DLD1 (cell line): ENCODE measurements at regions not wholly inside any gene's neighbourhood (a gene's known extent, or its start where the extent isn't known, plus 50 kb on each side); places are given as distances from the start of the nearest gene placed in this dataset.

Experiments used
- in situ Hi-C: cut with HindIII; loops from 2 replicates; pipeline ENCODE4 v1.10.0; 2017; ENCODE audit warnings: low sequenced_read_pairs

DNA sequence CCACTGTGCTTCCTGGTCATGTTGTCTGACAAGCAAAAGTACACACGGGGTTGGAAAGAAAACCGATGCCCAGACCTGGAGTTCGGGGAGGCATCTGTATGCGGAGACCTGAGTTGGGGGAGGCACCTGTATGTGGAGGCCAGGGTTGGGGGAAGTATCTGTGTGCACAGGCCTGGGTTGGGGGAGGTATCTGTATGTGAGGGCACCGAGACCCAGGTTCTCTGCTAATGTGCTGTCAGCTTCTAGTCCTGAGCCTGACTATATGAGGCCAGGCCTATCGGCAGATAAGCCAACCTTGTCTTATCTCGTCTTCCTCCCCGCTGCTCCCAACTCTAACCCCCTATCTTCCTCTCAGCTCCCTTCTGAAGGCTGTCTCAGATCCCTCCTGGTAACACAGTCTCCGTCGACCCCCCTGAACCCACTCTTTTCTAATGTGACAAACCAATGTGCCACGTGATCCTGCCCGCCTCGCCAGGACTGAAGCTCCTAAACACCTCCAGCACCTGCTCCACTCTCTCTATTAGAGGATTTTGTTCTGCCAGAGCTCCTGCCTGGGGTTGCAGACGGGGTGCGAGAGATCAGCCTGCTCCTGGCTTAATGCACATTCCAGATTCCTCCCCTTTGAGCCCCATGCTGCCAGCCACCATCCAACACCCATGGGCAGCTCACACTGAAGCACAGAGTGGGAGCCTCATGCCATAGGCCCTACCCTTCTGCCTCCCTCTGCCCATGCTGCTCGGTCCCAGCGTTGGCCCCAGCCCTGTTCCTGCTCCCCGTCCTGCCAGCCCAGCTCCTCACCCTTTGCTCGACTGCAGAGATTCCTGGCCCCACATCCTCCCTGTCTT is 188.4 kb downstream of the SH3BP4 start:
- in situ Hi-C loops, result loop anchor here (25.0 kb wide), 1 partner anchor 572 kb away; no protein-coding TSS in a partner anchor

DNA sequence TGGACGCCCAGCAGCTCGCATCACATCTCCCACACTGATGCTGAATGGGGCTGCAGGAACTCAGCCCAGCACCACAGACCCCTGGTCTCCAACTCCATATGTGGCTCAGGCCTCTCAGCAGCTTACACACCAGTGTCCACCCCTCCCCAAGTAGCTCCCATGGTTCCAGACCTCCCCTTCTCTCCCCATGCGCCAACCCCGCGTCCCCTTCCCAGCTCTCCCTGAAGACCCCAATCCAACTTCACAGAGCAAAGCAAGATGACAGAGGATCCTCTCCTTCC is 188.9 kb downstream of the SH3BP4 start:
- in situ Hi-C loops, result loop anchor here (25.0 kb wide), 1 partner anchor 572 kb away; no protein-coding TSS in a partner anchor

GRCh38 chr2:235141411-235142128 is 189.8 kb downstream of the SH3BP4 start:
- in situ Hi-C loops, result loop anchor here (25.0 kb wide), 1 partner anchor 571 kb away; no protein-coding TSS in a partner anchor

GRCh38 chr2:235142601-235143000 is 190.8 kb downstream of the SH3BP4 start:
- in situ Hi-C loops, result loop anchor here (25.0 kb wide), 1 partner anchor 570 kb away; no protein-coding TSS in a partner anchor

DNA sequence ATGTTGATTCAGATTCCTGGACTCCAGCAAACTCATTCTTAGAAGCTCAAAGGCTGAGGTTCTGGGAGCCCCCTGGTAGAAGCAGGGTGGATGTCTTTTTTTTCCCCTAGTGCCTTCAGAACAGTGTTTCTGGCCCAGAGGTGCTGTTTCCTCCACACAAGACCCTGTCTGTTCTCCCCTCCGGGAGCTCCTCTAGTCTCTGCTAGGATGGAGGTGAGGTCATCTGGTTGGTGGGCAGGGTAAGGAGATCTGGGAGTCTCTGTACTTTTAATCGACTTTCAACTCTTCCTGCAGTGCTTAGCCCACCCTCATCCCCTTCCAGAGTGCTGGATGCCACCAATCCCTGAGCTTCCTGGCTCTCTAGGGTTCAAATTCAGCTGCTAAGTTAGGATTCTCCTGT is 192.0 kb downstream of the SH3BP4 start:
- in situ Hi-C loops, result loop anchor here (25.0 kb wide), 1 partner anchor 569 kb away; no protein-coding TSS in a partner anchor

DNA sequence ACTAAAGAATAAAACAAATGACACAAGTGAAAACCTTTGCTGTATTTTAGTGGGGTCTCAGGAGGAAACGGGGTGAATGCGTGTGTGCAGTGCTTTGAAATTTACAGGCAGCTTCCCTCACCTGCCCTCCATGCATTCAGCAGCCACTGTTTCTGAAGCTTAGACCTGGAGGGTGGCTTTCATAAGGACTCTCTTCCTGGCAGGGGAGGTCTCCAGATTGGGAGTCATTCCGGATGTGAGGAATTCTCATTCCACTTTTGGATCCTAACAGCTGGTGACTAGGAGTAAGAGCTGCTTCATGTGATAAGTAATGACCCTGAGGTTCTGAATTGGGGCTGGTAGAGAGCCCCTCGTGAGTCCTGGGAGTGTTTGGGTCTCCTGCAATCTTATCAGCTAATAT is 192.5 kb downstream of the SH3BP4 start:
- in situ Hi-C loops, result loop anchor here (25.0 kb wide), 1 partner anchor 568 kb away; no protein-coding TSS in a partner anchor

- in situ Hi-C loops, result loop anchor here (25.0 kb wide), 1 partner anchor 566 kb away; no protein-coding TSS in a partner anchor
Observed at GRCh38 chr2:235146206-235146605, 194.4 kb downstream of the SH3BP4 start.

DNA sequence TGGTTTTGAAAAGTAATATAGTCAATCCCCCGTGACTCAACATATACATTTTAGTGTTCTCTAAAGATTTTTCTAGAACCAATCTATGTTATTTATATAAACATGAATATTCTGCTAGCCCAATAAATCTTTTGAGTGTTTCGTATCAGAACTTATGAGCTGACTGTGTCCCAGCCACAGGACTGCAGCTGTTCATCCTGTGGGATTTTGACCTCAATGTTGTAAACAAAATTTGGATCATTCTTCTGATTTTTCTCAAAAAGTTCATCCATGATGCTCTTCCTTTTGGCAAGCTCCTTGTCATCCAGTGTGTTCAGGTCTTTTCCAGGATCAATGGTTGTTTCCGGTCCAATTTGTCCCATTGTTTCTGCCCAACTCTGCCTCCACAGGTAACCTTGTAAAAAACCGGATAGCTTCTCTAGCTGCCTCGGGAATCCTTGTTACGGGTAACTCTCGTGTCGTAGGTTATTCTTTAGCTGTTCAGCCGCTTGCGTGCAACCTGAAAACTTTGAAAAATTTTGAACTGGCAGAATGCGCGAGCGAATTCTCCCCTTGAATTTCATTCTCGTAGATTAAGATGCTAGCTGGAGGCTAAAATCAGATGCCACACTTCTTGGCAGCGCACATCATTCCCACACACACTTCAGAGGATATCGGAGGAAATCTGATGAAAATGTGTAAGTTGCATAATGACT is 195.2 kb downstream of the SH3BP4 start:
- in situ Hi-C loops, result loop anchor here (25.0 kb wide), 1 partner anchor 565 kb away; no protein-coding TSS in a partner anchor

- in situ Hi-C loops, result loop anchor here (25.0 kb wide), 1 partner anchor 564 kb away; no protein-coding TSS in a partner anchor
Observed at GRCh38 chr2:235148201-235149170, 196.7 kb downstream of the SH3BP4 start.

- in situ Hi-C loops, result loop anchor here (25.0 kb wide), 1 partner anchor 563 kb away; no protein-coding TSS in a partner anchor
Observed at GRCh38 chr2:235149240-235149659, 197.4 kb downstream of the SH3BP4 start.

DNA sequence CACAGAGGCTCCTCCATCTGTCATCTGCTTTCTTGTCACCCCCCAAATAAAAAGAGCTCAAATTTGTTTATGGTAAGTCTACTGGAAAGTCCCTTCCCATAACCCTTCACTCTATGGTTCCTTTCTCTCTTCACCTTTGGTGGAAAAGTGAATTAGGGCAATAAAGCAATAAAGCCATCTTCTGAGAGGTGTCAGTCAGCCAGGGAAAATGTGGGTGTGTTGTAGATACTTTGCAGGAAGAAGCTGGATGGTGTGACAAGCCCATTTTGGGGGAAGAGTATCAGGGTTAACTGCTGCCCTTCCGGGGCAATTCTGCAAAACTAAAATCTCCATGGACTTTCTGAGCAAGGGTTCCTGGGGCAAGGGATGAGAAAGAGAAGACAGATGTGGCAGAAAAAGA is 197.9 kb downstream of the SH3BP4 start:
- in situ Hi-C loops, result loop anchor here (25.0 kb wide), 1 partner anchor 563 kb away; no protein-coding TSS in a partner anchor

DNA sequence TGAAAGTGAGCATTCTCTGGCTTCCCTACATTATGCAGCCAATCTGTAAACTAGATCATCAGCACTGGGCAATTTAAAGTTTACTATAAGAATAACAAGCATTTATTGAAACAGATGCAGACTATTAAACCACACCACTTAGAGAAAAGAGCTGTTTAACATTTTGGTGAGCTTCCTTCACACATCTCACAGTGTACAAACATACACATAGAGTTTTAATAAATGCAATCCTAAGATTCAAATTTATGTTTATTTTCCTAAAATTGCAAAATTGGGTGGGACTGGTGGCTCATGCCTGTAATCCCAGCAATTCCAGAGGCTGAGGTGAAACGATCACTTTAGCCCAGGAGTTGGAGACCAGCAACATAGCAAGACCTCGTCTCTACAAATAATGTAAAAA is 199.3 kb downstream of the SH3BP4 start:
- in situ Hi-C loops, result no loop called here

DNA sequence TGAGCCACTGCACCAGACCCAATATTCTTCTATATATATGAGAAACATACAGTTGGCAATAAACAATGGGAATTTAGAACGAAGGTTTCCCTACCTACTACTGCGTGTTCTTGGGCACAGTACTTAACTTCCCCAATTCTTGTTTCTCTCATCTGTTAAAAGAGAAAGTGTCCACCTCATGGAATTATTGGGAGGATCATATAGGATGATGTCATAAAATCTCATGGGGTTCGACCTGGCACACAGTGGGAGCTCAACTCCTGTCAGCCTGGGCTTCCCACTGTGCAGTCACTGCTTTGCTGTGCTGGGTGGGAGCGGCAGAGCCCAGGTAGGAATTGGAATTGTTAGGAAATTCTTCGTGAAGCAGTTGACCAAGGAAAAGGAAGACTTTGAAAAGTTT is 203.3 kb downstream of the SH3BP4 start:
- in situ Hi-C loops, result no loop called here

DNA sequence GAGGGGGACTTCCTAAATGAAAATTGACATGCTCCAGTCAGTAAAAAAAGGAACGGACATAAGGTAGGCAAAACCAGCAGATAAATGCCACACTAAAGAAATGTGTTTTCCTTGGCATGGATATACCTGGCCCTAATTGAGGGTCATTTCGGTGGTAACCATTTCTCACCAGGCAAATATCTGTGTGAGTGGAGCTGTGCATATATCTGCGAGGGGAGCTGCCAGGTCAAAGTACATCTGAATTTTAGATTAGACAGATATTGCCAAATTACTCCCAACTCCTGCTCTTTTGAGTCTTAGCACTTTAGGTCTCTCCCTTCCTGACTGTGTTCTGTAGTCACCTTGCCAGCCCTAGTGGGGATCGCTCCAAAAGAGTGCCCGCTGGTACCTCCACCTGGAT is 204.2 kb downstream of the SH3BP4 start:
- in situ Hi-C loops, result no loop called here

GRCh38 chr2:235157746-235158482 is 206.1 kb downstream of the SH3BP4 start:
- in situ Hi-C loops, result no loop called here

DNA sequence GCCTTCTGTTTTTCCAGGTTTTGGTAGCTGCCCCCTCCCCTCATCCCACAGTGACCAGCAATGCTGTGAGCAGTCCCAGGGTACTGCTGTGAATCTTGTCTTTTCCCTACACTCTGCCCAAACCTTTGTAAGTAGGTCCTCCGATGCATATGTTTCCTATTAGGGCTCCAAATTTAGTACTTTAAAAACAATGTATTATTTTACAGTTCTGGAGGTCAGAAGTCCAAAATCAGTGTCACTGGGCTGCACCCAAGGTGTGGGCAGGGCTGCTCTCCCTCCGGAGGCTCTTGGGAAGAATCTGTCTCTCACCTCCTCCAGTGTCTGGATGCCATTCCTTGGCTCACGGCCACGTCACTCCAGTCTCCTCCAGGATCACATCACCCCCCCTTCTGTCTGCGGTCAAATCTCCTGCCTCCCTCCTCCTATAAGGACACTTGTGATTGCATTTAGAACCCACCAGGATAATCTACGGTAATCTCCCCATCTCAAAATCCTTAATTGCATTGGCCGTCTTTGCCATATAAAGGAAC is 208.5 kb downstream of the SH3BP4 start:
- in situ Hi-C loops, result no loop called here

- in situ Hi-C loops, result no loop called here
Observed at GRCh38 chr2:235161565-235161964, 209.7 kb downstream of the SH3BP4 start.

DNA sequence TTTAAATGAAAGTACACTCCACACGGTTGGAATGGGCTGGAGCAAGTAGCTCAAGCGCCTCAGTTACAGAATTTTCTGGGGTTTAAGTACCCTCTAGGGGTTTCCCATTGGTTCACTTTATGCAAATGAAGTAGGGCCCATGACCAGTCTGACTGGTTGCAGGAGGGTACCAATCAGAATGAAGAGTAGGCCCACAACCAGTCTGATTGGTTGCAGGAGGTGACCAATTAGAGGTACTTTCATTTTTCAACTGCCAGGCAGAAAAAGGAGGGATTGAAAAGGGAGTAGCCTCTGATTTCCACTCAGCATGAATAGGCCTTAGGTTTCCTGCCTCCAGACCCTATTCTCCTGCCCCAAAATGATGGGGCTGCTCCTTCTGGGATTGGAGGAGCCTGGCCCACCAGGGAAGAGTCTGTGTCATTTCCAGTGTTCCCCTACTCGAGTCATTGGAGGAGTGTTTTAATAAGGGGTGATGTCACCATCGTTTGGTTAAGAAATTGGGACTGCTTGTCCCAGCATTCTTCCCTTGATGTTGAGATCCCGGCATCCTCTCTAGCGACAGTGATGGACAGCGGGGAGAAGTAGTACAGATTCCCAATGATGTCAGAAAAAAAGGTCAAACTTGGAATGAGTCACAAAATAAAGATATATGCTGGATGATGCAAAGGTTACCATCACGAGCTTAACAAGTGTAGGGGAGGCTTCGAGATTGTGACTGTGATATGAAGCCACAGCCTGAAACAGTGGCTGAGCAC is 210.4 kb downstream of the SH3BP4 start:
- in situ Hi-C loops, result no loop called here
